ENCODE measurements at regions not wholly inside any gene's neighbourhood (a gene's known extent, or its start where the extent isn't known, plus 50 kb on each side); places are given as distances from the start of the nearest gene placed in this dataset.
"Not testable (repeated sequence)": the region's sequence is repeated elsewhere in the genome, so short reads cannot be mapped to it uniquely, and the experiment has no call there.

DNA sequence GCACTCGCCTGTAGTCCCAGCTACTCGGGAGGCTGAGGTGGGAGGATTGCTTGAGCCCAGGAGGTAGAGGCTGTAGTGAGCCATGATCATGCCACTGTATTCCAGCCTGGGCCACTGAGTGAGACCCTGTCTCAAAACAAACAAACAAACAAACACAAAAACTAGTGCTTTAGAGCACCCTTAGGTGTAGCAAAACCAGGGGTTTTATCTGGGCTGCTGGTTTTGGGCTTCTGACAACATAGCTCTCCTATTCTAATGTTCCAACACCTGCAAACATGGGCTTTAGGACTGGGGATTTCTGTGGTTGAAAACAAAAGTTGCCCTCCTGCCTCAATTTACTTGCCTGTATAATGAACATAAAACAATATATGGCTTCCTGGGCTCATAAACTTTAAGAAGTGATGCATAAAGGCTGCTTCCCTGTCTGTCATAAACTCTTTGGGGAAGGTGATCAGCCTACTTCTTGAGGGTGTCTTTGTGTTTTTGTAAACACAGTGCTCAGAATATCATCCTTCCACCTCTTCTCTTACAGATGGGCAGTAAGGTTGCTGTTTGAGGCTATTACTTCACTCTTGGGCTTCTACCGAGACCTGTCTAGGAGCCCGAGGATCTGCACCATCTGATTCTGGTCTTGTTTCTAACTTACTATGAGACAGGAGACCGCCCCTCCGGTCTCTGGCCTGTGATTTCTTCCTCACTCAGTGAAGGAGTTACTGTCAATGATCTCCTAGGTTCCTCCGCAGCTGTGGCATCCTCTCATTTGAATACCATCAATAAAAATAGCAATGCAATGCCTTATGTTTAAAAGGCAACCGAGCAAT lies 246.5 kb downstream of the MYCN start:
- DNase-seq (ENCODE audit: low spot score), result no peak

DNA sequence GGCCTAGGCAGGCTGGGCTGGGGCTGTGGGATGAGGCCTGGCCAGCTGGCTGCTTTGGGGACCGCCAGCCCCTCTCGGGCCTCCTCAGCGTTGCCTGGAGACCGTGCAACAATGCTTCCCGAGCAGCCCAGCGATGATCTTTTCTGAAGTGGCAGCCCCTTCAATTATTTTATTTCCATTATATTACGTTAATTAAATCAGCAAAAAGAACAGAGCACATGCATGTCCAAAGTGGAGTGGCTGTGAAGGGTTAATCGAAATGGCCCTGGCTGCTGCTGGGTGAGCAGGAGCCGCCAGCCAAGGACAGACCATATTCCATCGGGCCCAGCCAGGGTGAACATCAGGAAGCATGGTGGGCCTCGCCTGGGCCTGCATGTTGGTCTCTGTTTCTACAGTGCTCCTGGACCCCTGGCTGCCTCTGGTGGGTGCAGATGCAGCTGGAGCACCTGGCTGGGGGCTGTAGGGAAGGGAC lies 245.5 kb downstream of the MYCN start:
- DNase-seq (ENCODE audit: low spot score), result no peak

DNA sequence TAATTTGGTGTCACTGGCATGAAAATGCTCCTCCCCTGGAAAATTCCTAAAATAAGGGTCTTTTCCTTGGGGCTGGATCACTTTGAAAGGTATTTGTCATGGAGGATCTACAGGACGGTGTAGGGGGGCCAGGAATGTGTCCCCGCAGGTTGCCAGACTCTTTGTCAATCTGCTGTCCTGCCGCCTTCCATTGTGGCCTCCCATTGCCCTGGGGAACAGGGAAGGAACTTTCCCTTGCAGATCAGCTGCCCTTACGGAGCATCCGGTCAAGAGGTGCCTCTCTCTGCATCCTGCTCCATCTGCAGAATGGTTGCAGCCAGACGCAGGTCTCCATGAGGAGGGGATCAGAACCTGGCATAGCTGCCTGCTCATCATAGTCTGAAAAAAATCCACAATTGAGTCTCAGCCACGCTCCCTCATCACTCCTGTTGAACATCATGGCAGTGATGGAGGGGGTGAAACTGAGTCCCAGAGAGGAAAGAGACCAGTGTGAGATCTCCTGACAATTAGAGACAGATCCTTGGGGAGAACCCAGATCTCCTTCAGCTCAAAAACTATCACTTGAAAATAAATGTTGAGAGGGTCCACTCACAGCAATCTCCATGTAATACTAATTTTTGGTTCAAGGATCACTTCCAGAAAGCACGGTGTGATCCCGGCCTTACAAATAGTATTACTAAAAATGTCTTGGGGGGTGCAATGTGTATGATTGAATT lies 244.8 kb downstream of the MYCN start:
- no peak for DNase-seq (ENCODE audit: low spot score)

DNA sequence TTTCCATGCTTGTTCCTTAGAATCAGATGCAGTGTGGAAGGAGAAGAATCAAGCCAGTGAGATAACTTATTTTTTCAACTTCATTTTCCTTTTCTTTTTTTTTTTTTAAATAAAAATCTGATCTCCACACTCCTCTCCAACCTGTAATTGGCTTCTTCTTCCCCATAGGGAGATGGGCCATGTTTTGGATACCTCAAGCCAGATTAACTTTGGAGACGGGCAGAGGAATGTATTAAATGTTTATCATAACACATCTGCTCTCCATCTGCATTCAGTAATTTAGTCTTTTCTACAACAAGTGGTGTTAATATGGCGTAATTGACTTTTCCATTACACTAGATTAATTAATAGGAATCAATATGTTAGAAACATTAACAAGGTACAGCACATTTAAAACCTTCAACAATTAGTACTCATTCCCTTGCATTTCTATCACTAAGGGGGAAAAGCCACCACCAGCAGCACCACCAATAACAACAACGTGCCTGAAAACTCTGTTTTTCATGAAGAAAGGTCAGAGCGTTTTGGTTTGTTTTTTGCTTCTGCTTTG lies 244.1 kb downstream of the MYCN start:
- no peak for DNase-seq (ENCODE audit: low spot score)

DNA sequence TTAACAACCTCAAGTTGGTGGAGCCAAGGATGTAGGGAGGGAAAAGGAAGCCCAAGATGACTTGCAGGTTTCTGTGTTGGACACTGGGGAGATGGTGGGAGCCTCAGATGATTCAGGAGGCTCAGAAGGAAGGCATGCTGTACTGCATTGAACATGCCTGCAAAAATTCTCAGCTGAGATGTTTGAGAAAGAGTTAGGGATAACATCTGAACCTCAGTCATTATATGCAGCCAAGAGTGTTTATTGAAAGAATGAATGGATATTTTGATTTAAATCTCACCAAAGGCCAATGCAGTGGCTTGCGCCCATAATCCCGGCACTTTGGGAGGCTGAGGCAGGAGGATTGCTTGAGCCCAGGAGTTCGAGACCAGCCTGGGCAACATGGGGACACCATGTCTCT lies 243.0 kb downstream of the MYCN start:
- no peak for DNase-seq (ENCODE audit: low spot score)

DNA sequence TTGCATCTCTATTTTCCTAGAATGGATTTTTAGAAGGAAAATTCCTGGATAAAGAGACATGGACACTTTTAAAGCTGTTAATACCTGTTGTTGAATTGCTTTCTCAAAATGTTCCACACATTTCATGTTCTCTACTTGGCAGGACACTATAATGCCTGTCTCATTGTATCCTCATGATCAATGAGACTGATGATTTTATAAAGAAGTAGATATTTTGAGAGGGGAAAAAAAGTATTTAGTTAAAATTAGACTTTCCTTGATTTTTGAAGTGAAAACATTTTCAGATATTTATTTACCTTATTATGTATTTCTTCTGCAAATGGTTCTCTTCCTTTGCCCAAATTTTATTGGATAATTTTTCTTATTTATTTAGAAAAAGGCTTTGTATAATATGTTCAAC lies 242.5 kb downstream of the MYCN start:
- DNase-seq (ENCODE audit: low spot score), result no peak

DNA sequence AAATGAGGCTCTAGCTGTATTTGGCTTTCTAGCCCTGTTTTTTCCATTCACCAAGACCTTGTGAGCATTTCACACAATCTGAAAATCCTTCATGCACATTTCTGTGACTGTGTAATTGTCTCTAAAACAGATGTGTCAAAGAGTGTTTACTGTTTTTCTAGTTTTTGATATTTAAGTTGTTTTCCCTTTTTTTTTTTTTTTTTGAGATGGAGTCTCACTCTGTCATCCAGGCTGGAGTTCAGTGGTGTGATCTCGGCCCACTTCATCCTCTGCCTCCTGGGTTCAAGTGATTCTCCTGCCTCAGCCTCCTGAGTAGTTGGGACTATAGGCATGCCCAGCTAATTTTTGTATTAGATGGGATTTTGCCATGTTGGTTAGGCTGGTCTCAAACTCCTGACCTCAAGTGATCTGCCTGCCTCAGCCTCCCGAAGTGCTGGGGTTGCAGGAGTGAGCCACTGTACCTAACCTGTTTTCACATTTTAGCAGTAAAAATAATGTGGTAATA lies 242.0 kb downstream of the MYCN start:
- DNase-seq (ENCODE audit: low spot score), result not testable (repeated sequence)

DNA sequence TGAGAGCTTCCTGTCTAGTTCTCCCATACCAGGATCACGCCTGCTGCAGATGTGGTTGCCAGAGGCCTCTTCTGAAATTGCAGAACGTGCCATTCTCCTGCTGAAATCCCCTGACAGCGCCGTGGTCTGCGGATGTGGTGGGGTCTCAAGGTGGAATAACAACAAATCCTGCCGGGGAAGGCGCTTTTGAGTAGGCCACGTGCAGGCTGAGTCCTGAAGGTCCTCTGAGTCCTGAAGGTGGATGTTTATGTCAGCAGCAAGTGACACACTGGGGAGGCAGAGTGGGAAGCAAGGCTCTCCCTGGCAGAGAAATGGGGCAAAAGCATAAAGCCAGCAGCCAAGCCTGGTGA lies 241.4 kb downstream of the MYCN start:
- no peak for DNase-seq (ENCODE audit: low spot score)

DNA sequence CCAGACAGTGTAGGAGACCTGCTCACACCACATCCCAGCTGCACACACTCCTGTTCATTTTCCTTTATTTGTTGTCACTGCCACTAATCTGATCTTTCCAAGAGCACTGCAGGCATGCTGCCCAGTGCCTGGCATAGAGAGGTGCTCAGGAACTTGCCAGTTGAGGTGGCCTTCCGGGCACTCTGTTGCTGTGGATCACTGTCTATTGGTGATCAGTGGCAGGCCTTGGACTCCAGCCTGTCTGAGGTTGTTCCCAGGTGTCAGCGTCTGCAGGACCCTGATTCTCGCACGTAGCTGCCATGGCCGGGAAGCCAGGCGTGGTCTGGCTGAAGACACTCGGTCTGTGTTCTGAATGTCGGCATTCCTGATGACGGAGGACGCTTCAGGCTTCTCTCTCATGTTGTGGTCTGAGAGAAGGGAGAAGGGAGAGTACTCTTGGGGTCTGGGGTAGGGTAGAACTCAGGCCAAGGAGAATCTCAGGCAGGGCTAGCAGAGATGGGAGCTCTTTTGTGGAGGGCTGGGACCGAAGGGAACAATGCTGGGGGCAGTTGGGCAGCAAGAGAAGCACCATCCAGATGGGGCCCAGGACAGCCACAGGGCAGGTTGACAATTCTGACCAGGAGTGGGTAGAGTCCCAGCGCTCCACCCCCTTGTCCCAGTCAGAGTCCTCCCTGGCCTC lies 240.9 kb downstream of the MYCN start:
- no peak for DNase-seq (ENCODE audit: low spot score)

DNA sequence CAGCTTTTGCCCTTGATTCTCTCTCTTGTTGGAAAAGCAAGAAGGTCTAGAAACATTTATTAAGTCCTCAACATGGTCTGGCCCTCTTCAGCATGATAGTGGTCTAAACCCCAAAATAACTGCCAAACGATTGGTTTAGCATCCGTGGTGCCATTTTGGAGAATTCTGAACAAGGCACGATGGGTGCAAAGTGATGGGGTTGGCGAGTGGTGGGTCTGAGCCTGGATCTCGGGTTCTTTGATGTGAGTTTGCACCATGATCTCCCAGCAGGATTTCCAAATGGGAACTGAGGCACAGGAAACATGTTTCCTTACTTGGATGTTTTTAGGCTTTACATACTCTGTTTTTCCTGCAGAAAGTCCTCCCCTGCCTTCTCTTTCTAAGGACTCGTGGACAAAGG lies 240.3 kb downstream of the MYCN start:
- DNase-seq (ENCODE audit: low spot score), result no peak

DNA sequence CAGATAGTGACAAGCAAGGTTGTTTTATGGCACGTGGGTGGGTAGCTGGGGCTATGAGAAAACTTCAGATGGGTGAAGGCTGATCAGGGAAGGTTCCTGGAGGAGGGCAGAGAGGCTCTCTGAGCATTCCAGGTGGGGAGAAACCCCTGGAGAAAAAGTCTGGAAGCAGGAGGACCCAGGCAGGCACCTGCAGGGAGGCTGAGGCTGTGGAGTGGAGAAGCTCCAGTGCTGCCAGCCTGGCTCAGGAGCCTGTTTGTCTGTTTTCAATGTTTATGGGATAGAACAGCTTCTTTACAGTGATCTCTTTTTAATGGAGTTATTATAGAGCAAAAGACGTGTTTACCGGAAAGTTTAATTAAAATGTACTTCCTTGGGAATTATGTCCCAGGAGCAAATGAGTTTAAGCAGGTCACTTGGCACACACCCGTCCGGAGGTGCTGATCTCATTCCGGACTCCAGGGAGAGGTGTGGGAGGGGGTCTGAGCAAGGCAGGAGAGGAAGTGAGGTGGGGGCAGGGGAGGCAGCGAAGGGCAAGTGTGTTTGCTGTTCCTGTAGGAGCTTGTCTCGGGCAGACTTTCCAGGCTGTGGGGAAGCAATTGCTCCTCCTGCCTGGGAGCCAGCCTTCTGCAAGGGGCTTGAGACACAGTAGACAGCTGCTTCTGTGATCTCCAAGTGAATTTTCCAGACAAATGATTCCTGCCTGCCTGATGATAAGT lies 239.5 kb downstream of the MYCN start:
- no peak for DNase-seq (ENCODE audit: low spot score)

DNA sequence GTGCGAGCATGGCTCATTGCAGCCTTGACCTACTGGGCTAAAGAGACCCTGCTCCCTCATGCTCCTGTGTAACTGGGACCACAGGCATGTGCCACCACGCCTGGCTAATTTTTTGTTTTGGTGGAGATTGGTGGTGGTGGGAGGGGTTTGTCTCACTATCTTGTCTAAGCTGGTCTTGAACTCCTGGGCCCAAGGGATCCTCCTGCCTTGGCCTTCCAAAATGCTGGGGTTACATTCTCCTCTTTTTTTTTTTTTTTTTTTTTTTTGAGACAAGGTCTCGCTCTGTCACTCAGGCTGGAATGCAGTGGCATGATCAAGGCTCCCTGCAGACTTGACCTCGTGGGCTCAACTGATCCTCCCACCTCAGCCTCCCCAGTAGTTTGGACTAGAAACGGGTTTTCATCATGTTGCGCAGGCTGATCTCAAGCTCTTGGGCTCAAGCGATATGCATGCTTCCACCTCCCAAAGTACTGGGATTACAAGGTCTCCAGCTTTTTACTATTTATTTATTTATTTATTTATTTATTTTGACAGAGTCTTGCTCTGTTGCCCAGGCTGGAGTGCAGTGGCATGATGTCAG lies 238.3 kb downstream of the MYCN start:
- no peak for DNase-seq (ENCODE audit: low spot score)

DNA sequence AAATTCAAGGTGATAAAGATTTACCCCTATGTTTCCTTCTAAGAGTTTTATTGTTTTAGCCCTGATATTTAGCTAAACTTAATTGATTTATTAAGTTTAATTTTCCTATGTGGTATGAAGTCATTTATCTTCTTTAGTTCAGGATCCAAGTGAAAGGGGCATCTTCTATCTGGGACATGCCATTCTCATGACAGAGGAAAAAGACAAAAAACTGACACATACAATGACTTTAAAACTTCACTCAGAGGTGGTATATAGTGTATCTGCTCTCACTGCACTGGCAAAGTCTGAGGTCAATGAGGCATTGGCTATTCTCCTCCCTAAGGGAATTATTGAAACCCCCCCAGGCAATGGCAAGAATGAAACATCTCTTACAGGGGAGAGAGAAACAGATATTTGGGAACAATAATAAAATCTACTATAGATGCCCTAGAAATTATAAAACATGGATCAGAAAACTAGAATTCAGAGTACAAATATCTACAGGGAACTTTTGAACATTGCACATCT lies 237.4 kb downstream of the MYCN start:
- no peak for DNase-seq (ENCODE audit: low spot score)

DNA sequence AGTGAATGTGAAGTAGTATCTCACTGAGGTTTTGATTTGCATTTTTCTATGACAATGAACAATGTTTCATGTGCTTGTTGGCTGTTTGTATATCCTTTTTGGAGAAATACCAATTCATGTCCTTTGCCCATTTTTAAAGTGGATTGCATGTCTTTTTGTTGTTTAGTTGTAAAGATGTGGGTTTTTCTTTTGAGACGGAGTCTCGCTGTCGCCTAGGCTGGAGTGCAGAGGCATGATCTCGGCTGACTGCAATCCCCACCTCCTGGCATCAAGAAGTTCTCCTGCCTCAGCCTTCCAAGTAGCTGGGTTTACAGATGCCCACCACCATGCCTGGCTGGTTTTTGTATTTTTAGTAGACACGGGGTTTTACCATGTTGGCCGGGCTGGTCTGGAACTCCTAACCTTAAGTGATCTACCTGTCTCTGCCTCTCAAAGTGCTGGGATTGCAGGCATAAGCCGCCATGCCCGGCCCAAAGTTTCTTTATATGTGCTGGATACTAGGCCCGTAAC lies 236.7 kb downstream of the MYCN start:
- DNase-seq (ENCODE audit: low spot score), result no peak

DNA sequence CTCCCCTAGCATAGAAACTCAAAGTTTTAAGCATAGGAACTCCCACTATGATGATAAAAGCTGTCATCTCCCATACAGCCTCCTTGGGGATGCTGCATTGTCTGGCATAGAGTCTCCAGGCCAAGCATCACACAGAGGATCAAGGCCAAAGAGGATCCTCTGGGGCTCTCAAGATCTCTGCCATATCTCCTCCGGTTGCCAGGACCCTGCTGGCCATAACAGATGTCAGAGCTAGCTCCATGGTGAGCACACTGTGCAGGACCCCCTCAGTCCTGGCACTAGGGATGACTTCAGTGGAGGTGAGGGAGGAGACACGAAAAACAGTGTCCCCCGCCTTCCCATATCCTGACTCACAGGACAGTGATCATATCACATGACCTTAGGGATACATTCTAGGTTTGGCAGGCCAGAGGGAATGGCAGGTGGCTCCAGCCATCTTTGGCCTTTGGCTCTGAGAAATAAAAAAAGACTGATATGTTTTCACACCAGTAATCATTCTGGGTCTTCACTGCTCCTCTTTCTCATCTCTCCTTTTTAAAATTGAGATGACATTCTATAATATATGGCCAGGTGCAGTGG lies 235.0 kb downstream of the MYCN start:
- no peak for DNase-seq (ENCODE audit: low spot score)

DNA sequence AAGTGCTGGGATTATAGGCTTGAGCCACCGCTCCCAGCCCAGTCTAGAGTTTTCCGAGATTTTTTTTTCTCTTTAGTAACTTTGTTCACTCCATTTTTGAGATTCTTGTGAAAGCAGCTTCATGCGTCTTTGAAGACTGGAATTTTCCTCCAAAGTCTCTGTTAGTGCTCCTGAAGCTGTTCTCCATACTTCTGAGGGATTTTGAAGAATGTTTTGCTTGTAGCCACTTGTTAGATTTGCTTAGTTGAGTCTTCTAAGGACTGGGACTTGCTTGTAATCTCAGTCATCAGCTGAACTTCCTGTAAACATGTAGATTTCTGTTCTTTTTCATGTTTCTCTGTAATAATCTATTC lies 234.3 kb downstream of the MYCN start:
- no peak for DNase-seq (ENCODE audit: low spot score)

DNA sequence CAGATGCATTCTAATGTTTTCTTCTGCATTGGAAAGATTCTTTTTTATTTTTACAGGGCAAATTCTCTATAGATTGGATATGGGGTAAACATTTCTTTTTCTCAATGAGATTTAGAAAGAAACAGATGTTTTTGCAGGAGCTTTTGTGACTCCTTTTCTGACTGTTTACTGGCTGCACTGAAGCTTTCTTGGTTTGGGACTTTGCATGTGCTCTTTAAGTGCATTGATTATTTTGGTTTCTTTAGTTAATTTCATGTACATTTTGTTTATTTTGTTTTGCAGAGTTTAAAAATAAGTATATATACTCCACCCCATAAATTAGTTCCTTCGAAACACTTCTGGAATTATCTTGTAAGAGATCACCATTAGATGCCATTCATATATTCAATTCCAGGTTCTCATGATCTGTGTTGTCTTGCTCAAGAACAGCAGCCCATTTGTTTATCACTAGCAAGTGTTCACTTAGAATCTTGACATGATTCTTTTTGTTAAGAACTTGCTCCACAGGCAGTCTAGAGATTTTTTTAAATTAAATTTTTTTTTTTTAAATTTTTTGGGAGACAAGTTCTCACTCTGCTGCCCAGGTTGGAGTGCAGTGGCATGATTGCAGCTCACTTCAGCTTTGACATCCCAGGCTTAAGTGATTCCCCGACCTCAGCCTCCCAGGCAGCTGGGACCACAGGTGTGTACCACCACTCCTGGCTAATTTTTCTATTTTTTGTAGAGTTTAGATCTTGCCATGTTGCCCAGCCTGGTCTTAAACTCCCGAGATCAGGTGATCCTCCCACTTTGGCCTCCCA lies 233.7 kb downstream of the MYCN start:
- no peak for DNase-seq (ENCODE audit: low spot score)

DNA sequence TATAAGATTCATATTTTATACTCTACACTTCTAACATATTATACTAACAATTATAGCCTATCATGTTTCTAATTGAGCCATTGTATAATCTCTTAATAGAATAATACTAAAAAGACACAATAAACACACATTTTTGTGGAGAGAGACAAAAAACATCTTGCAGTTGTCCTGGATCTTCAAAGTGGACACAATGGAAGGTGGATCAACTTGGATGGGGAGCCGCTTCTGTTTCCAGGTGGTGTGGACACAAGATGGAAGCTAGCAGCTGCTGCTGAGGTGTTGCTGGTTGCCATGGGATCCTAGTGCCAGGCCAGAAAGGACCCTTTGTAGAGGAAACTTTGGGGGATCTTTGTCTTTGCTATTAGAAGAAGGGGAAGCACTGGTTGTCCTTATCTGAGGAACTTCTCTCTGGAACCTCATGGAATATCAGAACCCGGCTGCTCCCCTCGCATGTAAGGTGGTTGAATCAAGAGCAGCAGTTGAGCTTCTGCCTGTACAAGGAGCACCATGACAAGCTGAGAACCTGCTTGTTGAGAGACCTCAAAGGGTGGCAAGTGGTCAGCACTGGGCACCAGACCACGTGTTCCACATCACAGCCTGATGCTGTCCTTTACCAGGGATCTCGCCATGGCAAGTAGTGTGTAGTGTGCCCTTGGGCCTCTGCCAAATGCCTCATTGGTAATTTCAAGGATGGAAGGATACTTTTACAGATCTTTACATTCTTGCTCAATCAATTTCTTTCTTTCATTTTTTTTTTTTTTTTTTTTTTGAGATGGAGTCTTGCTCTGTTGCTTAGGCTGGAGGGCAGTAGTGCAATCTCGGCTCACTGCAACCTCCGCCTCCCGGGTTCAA lies 232.2 kb downstream of the MYCN start:
- no peak for DNase-seq (ENCODE audit: low spot score)

DNA sequence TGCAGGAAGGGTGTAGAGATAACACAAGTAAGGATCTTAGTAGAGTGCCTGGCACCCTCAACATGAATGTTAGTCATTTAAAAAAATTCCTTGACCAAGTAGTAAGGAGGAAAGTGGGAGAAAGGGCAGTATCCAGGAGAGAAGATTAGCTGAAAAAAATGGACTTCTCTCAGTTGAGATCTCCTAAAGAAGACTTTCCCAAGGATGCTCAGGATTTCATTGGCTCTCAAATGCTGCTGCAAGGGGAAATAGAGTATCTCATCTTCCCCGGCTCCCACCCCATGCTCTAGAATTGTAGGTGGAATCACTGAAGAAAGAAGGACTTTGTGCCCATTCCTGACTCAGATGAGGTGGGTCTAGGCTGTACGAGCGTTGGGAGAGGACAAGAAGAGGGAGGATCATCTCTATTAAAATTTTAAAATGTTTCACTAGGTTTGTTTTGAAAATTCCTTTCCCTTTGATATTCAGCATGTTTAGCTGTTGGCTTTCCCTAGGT lies 231.1 kb downstream of the MYCN start:
- no peak for DNase-seq (ENCODE audit: low spot score)
